Sigmoid colon (tissue), 6 donors: ENCODE measurements at regions not wholly inside any gene's neighbourhood (a gene's known extent, or its start where the extent isn't known, plus 50 kb on each side); places are given as distances from the start of the nearest gene placed in this dataset.

Source experiments
- DNase-seq: peaks from one replicate; pipeline ENCODE4 v3.0.0-alpha.2; 2019
- H3K27ac ChIP-seq, 4 donors: fragments of 200-600 bp; sonication (generic); one replicate each; pipeline ENCODE4 v1.5.1; 2016 to 2019; ENCODE audit warnings: mild to moderate bottlenecking in 1 of 4
- H3K27me3 ChIP-seq, 3 donors: fragments of 200-600 bp; sonication (generic); one replicate each; pipeline ENCODE4 v1.5.1; 2019; ENCODE audit warnings: mild to moderate bottlenecking in 1 of 3
- H3K36me3 ChIP-seq, 4 donors: fragments of 200-600 bp; sonication (generic); one replicate each; pipeline ENCODE4 v1.5.1; 2016 to 2019
- H3K4me1 ChIP-seq, 4 donors: fragments of 200-600 bp; sonication (generic); one replicate each; pipeline ENCODE4 v1.5.1; 2017 to 2019
- H3K4me3 ChIP-seq, 4 donors: fragments of 200-600 bp; sonication (generic); one replicate each; pipeline ENCODE4 v1.5.1; 2017 to 2019; ENCODE audit warnings: mild to moderate bottlenecking in 2 of 4, moderate library complexity in 1 of 4
- H3K9me3 ChIP-seq, 4 donors: fragments of 200-600 bp in 3 of 4; sonication (generic) in 3 of 4; one replicate each; pipeline versions ENCODE4 v1.5.1 to v1.6.1; 2013 to 2019
- CTCF ChIP-seq, 4 experiments: fragments of 450-650 bp in 3 of 4; fragments of 200-600 bp in 1 of 4; IDR thresholded peaks; one replicate each; pipeline ENCODE4 v1.5.1; 2016 to 2019; ENCODE audit warnings: antibody characterized with exemption in 4 of 4, mild to moderate bottlenecking in 3 of 4, moderate library complexity in 2 of 4
- EP300 ChIP-seq, 4 donors: sonication (generic); formaldehyde crosslinking; IDR thresholded peaks; one replicate each; pipeline ENCODE4 v1.6.1; 2017; ENCODE audit warnings: antibody characterized with exemption in 4 of 4
- POLR2A ChIP-seq, 2 donors: fragments of 450-650 bp; IDR thresholded peaks; one replicate each; pipeline ENCODE4 v1.6.1; 2016; ENCODE audit warnings: antibody characterized with exemption in 2 of 2, mild to moderate bottlenecking in 2 of 2, moderate library complexity in 2 of 2
- POLR2AphosphoS5 ChIP-seq, 4 donors: sonication (generic); formaldehyde crosslinking; IDR thresholded peaks; one replicate each; pipeline ENCODE4 v1.6.1; 2017; ENCODE audit warnings: antibody characterized with exemption in 4 of 4
- WGBS, 2 donors: extraction: QIAGEN DNeasy Blood & Tissue Kit; methylation state at CpG; one replicate each; pipeline ENCODE4 v1.1.7; 2013; 5-methylcytosine and 5-hydroxymethylcytosine counted together
- intact Hi-C: fragments of 100-400 bp; cut with DNase I; formaldehyde crosslinking; loops from one replicate; pipeline ENCODE4 v1.15.1; 2023
- donor health status: healthy with polysubstance abuse.
- donor health status: healthy.

- Histone ChIP-seq H3K27me3 (no peaks in the 10 kb centered on the region), H3K36me3 (no peaks in the 10 kb centered on the region), H3K9me3 (no peaks in the 10 kb centered on the region), H3K27ac (no peak overlapping the region), H3K4me3 (no peak overlapping the region), H3K4me1 (no peaks in the 10 kb centered on the region)
- DNase-seq: no peak
- no peak for TF ChIP-seq POLR2A (IDR thresholded peaks at IDR 0.05)
- no peak for TF ChIP-seq POLR2AphosphoS5 (IDR thresholded peaks at IDR 0.05)
- no peak for TF ChIP-seq CTCF (IDR thresholded peaks at IDR 0.05)
- no peak for TF ChIP-seq EP300 (IDR thresholded peaks at IDR 0.05)
- intact Hi-C loops: no loop called here
- 80 to 94% methylated on average over 2 of the region's 2 CpGs for WGBS, 2 donors
Observed at GRCh38 chrX:45344594-45344993, 143.9 kb upstream of the DIPK2B start.

DNA sequence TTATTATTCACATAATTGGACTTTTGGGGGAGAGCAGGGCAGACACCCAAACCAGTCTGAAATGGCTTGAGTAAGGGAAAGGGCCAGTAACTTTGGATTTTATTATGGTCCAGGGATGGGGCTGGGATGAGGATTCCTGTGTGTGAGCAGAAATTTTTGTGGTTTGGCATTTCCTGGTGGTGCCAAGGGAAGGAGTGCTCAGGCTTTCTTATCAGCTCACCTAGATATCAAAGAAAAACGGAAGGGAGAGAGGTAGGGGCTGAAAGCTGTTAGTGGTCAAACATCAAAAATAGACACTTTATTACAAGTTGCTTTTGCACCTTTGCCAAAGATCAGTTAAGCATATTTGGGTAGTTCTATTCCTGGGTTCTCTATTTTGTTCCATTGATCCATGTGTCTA is 128.5 kb upstream of the DIPK2B start:
- DNase-seq: no peak
- H3K4me3 ChIP-seq: no peak overlapping the region
- no peaks in the 10 kb centered on the region for H3K9me3 ChIP-seq
- TF ChIP-seq EP300 (IDR thresholded peaks at IDR 0.05): no peak
- no peaks in the 10 kb centered on the region for H3K27me3 ChIP-seq
- no peak overlapping the region for H3K27ac ChIP-seq
- intact Hi-C loops: no loop called here
- H3K36me3 ChIP-seq: no peaks in the 10 kb centered on the region
- H3K4me1 ChIP-seq: no peaks in the 10 kb centered on the region
- WGBS, 2 donors: 68 to 71% methylated on average over 1 of the region's 1 CpG

- no peak overlapping the region for H3K4me3 ChIP-seq
- 86 to 92% methylated on average over 3 of the region's 3 CpGs for WGBS, 2 donors
- TF ChIP-seq POLR2A (IDR thresholded peaks at IDR 0.05) (no peak), CTCF (IDR thresholded peaks at IDR 0.05) (no peak), POLR2AphosphoS5 (IDR thresholded peaks at IDR 0.05) (no peak), EP300 (IDR thresholded peaks at IDR 0.05) (no peak)
- H3K36me3 ChIP-seq: no peaks in the 10 kb centered on the region
- no peaks in the 10 kb centered on the region for H3K27me3 ChIP-seq
- no peaks in the 10 kb centered on the region for H3K9me3 ChIP-seq
- intact Hi-C loops: loop anchor here (5.0 kb wide), 2 partner anchors 187 to 422 kb away; no protein-coding TSS in a partner anchor
- DNase-seq: no peak
- peaks cover 0 to 7% (median 3%) of the 10 kb centered on the region in 4 donors for H3K4me1 ChIP-seq
- no peak overlapping the region for H3K27ac ChIP-seq
Observed at GRCh38 chrX:45324941-45325340, 124.3 kb upstream of the DIPK2B start.

DNA sequence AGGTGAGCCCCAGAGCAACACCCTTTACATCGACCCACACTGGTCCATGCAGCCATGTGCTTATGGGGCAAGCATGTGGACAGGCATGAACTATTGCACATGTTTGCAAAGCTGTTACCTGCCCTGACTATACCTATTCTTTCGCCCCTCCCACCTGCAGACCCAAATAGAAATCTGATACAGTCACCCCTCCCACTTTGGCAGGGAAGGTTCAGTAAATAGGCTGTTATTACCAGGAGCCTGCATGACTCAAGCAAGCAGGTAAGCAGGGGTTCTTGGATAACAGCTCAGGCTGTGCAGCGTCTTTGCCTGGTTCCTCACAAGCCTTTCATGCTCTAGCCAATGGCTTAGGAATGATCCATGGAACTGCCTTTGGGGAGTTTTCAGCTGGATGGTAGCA is 122.7 kb upstream of the DIPK2B start:
- no peak for DNase-seq
- Histone ChIP-seq H3K4me3 (no peak overlapping the region), H3K36me3 (no peaks in the 10 kb centered on the region), H3K27ac (no peak overlapping the region), H3K4me1 (peaks cover 0 to 7% (median 3%) of the 10 kb centered on the region in 4 donors), H3K9me3 (no peaks in the 10 kb centered on the region), H3K27me3 (no peaks in the 10 kb centered on the region)
- 92 to 94% methylated on average over 3 of the region's 3 CpGs for WGBS, 2 donors
- TF ChIP-seq POLR2A (IDR thresholded peaks at IDR 0.05) (no peak), EP300 (IDR thresholded peaks at IDR 0.05) (no peak), CTCF (IDR thresholded peaks at IDR 0.05) (no peak), POLR2AphosphoS5 (IDR thresholded peaks at IDR 0.05) (no peak)
- intact Hi-C loops: loop anchor here (5.0 kb wide), 2 partner anchors 189 to 424 kb away; no protein-coding TSS in a partner anchor

GRCh38 chrX:45322820-45323219 is 122.1 kb upstream of the DIPK2B start:
- Histone ChIP-seq H3K4me3 (no peak overlapping the region), H3K36me3 (no peaks in the 10 kb centered on the region), H3K27me3 (no peaks in the 10 kb centered on the region), H3K9me3 (no peaks in the 10 kb centered on the region), H3K4me1 (peaks cover 0 to 7% (median 3%) of the 10 kb centered on the region in 4 donors), H3K27ac (peak overlapping the region in 1 of 4 donors; percentile 3)
- no peak for DNase-seq
- intact Hi-C loops: loop anchor here (1.0 to 5.0 kb wide), 3 partner anchors 189 to 1086 kb away; no protein-coding TSS in a partner anchor
- TF ChIP-seq CTCF (IDR thresholded peaks at IDR 0.05): no peak
- no peak for TF ChIP-seq POLR2A (IDR thresholded peaks at IDR 0.05)
- TF ChIP-seq POLR2AphosphoS5 (IDR thresholded peaks at IDR 0.05): no peak
- no peak for TF ChIP-seq EP300 (IDR thresholded peaks at IDR 0.05)
